ENCODE measurements at regions not wholly inside any gene's neighbourhood (a gene's known extent, or its start where the extent isn't known, plus 50 kb on each side); places are given as distances from the start of the nearest gene placed in this dataset.

- TF ChIP-seq TOX (CRISPR knock-in tag; IDR thresholded peaks at IDR 0.05; ENCODE audit: borderline replicate concordance) (no peak), ZNF565 (CRISPR knock-in tag; conservative IDR thresholded peaks at IDR 0.05; ENCODE audit: low read depth) (no peak)
Measured at GRCh38 chr1:221437171-221437570, 304.7 kb downstream of the DUSP10 start.
